SK-N-SH treated with all-trans-retinoic acid at 6 μM for 48 hours (cell line): ENCODE measurements at regions not wholly inside any gene's neighbourhood (a gene's known extent, or its start where the extent isn't known, plus 50 kb on each side); places are given as distances from the start of the nearest gene placed in this dataset.

Experiments
- ATAC-seq: fragments of 200-7000 bp; cut with Tn5 transposase; 3 replicates; pipeline ENCODE4 v1.9.1; 2020; ENCODE audit warnings: mild to moderate bottlenecking, moderate library complexity
- BACH2 ChIP-seq: fragments of 250-450 bp; sonication (Bioruptor Pico); IDR thresholded peaks from 2 replicates; pipeline ENCODE4 v1.9.0; 2021; ENCODE audit warnings: mild to moderate bottlenecking, borderline replicate concordance
- CREB5 ChIP-seq: fragments of 250-450 bp; sonication (Bioruptor Pico); IDR thresholded peaks from 2 replicates; pipeline ENCODE4 v1.5.1; 2020; ENCODE audit warnings: low read depth, mild to moderate bottlenecking, moderate library complexity
- CSDC2 ChIP-seq: fragments of 250-450 bp; sonication (Bioruptor Pico); IDR thresholded peaks from 2 replicates; pipeline ENCODE4 v1.5.0; 2020; ENCODE audit warnings: mild to moderate bottlenecking, moderate library complexity
- CSRNP3 ChIP-seq: fragments of 250-450 bp; sonication (Bioruptor Pico); IDR thresholded peaks from 2 replicates; pipeline ENCODE4 v1.5.1; 2021; ENCODE audit warnings: mild to moderate bottlenecking, moderate library complexity
- ISL1 ChIP-seq: fragments of 250-450 bp; sonication (Bioruptor Pico); IDR thresholded peaks from 2 replicates; pipeline ENCODE4 v2.1.2; 2022; ENCODE audit warnings: mild to moderate bottlenecking, moderate library complexity
- OSR1 ChIP-seq: fragments of 250-450 bp; sonication (Bioruptor Pico); IDR thresholded peaks from 2 replicates; pipeline ENCODE4 v1.8.0; 2022; ENCODE audit warnings: moderate library complexity, mild to moderate bottlenecking, inconsistent platforms
- PATZ1 ChIP-seq: fragments of 250-450 bp; sonication (Bioruptor Pico); IDR thresholded peaks from 2 replicates; pipeline ENCODE4 v1.8.0; 2020; ENCODE audit warnings: mild to moderate bottlenecking, moderate library complexity, borderline replicate concordance
- POU6F1 ChIP-seq: fragments of 250-450 bp; sonication (Bioruptor Pico); IDR thresholded peaks from 2 replicates; pipeline ENCODE4 v1.8.0; 2021; ENCODE audit warnings: low read depth, mild to moderate bottlenecking, moderate library complexity, borderline replicate concordance
- RARB ChIP-seq: fragments of 250-450 bp; sonication (Bioruptor Pico); IDR thresholded peaks from 2 replicates; pipeline ENCODE4 v1.8.0; 2021; ENCODE audit warnings: mild to moderate bottlenecking, moderate library complexity
- SNAI2 ChIP-seq: fragments of 250-450 bp; sonication (Bioruptor Pico); IDR thresholded peaks from 2 replicates; pipeline ENCODE4 v1.5.0; 2020; ENCODE audit warnings: mild to moderate bottlenecking, moderate library complexity
- TCF4 ChIP-seq: fragments of 250-450 bp; sonication (Bioruptor Pico); IDR thresholded peaks from 2 replicates; pipeline ENCODE4 v1.8.0; 2021; ENCODE audit warnings: mild to moderate bottlenecking, moderate library complexity, borderline replicate concordance
- TOX ChIP-seq: fragments of 250-450 bp; sonication (Bioruptor Pico); IDR thresholded peaks from 2 replicates; pipeline ENCODE4 v1.8.0; 2021; ENCODE audit warnings: mild to moderate bottlenecking, moderate library complexity, borderline replicate concordance
- TSHZ2 ChIP-seq: fragments of 250-450 bp; sonication (Bioruptor Pico); IDR thresholded peaks from 2 replicates; pipeline ENCODE4 v1.5.0; 2020; ENCODE audit warnings: mild to moderate bottlenecking, moderate library complexity
- ZFP30 ChIP-seq: fragments of 450-650 bp; formaldehyde crosslinking; IDR thresholded peaks from 2 replicates; pipeline ENCODE4 v1.5.0; 2022; ENCODE audit warnings: mild to moderate bottlenecking, moderate library complexity
- ZNF565 ChIP-seq: fragments of 450-650 bp; formaldehyde crosslinking; conservative IDR thresholded peaks from 2 replicates; pipeline ENCODE4 v1.5.0; 2020; ENCODE audit warnings: low read depth, mild to moderate bottlenecking, moderate library complexity
- ZNF70 ChIP-seq: fragments of 450-650 bp; formaldehyde crosslinking; IDR thresholded peaks from 2 replicates; pipeline ENCODE4 v1.5.0; 2020; ENCODE audit warnings: mild to moderate bottlenecking, moderate library complexity
- ZNF8 ChIP-seq: fragments of 450-650 bp; formaldehyde crosslinking; IDR thresholded peaks from 2 replicates; pipeline ENCODE4 v1.5.0; 2020; ENCODE audit warnings: mild to moderate bottlenecking, moderate library complexity

GRCh38 chr16:65336160-65336559 lies 214.3 kb upstream of the CDH11 start:
- ATAC-seq: peak; percentile 65
- no peak for TF ChIP-seq CSRNP3 (CRISPR knock-in tag)
- TF ChIP-seq ISL1 (CRISPR knock-in tag): 0 out of 2 replicates have a peak, but pooled peaks have one; percentile 14

- no peak for ATAC-seq
Observed at GRCh38 chr16:65334081-65334480, 212.2 kb upstream of the CDH11 start.

More at GRCh38 chr16:65334081-65334480, 212.2 kb upstream of the CDH11 start:
- no peak for TF ChIP-seq BACH2 (CRISPR knock-in tag)
- TF ChIP-seq CSDC2 (CRISPR knock-in tag): no peak
- TF ChIP-seq CREB5 (CRISPR knock-in tag): no peak
- TF ChIP-seq CSRNP3 (CRISPR knock-in tag): no peak
- no peak for TF ChIP-seq TCF4
- TF ChIP-seq ISL1 (CRISPR knock-in tag): no peak
- TF ChIP-seq OSR1 (CRISPR knock-in tag): no peak
- TF ChIP-seq TOX (CRISPR knock-in tag): no peak
- no peak for TF ChIP-seq ZFP30 (CRISPR knock-in tag)
- no peak for TF ChIP-seq ZNF70 (CRISPR knock-in tag)
- TF ChIP-seq SNAI2 (CRISPR knock-in tag): no peak
- TF ChIP-seq PATZ1: no peak
- no peak for TF ChIP-seq TSHZ2
- TF ChIP-seq RARB: no peak
- no peak for TF ChIP-seq POU6F1 (CRISPR knock-in tag)
- TF ChIP-seq ZNF565 (CRISPR knock-in tag): no peak
- no peak for TF ChIP-seq ZNF8 (CRISPR knock-in tag)
